ENCODE measurements at regions not wholly inside any gene's neighbourhood (a gene's known extent, or its start where the extent isn't known, plus 50 kb on each side); places are given as distances from the start of the nearest gene placed in this dataset.

- no peak for DNase-seq (ENCODE audit: low read depth, low spot score)
Observed at GRCh38 chr2:137824501-137824900, 139.8 kb upstream of the HNMT start.

GRCh38 chr2:137826373-137827372, 137.6 kb upstream of the HNMT start:
- DNase-seq (ENCODE audit: low read depth, low spot score) = no peak

- DNase-seq (ENCODE audit: low read depth, low spot score) = no peak
Observed at GRCh38 chr2:137828624-137829023, 135.6 kb upstream of the HNMT start.

GRCh38 chr2:137829251-137829650, 135.0 kb upstream of the HNMT start:
- no peak for DNase-seq (ENCODE audit: low read depth, low spot score)

GRCh38 chr2:137834760-137835379, 129.4 kb upstream of the HNMT start:
- DNase-seq (ENCODE audit: low read depth, low spot score) = no peak

GRCh38 chr2:137836671-137837070, 127.6 kb upstream of the HNMT start:
- no peak for DNase-seq (ENCODE audit: low read depth, low spot score)

- DNase-seq (ENCODE audit: low read depth, low spot score) = no peak
Observed at GRCh38 chr2:137837830-137838229, 126.4 kb upstream of the HNMT start.

- DNase-seq (ENCODE audit: low read depth, low spot score) = no peak
Observed at GRCh38 chr2:137838255-137839092, 125.8 kb upstream of the HNMT start.

GRCh38 chr2:137842430-137842829, 121.8 kb upstream of the HNMT start:
- DNase-seq (ENCODE audit: low read depth, low spot score) = no peak

- DNase-seq (ENCODE audit: low read depth, low spot score) = no peak
Observed at GRCh38 chr2:137842952-137843351, 121.3 kb upstream of the HNMT start.

GRCh38 chr2:137845422-137845821, 118.9 kb upstream of the HNMT start:
- no peak for DNase-seq (ENCODE audit: low read depth, low spot score)

GRCh38 chr2:137846993-137847392, 117.3 kb upstream of the HNMT start:
- DNase-seq (ENCODE audit: low read depth, low spot score) = no peak

GRCh38 chr2:137847443-137847842, 116.8 kb upstream of the HNMT start:
- DNase-seq (ENCODE audit: low read depth, low spot score) = no peak

GRCh38 chr2:137857881-137858280, 106.4 kb upstream of the HNMT start:
- DNase-seq (ENCODE audit: low read depth, low spot score) = no peak

GRCh38 chr2:137862651-137863050, 101.6 kb upstream of the HNMT start:
- no peak for DNase-seq (ENCODE audit: low read depth, low spot score)

GRCh38 chr2:137865954-137866540, 98.2 kb upstream of the HNMT start:
- DNase-seq (ENCODE audit: low read depth, low spot score) = no peak

GRCh38 chr2:137870682-137871081, 93.6 kb upstream of the HNMT start:
- no peak for DNase-seq (ENCODE audit: low read depth, low spot score)

GRCh38 chr2:137872577-137872976, 91.7 kb upstream of the HNMT start:
- no peak for DNase-seq (ENCODE audit: low read depth, low spot score)

GRCh38 chr2:137873536-137874244, 90.6 kb upstream of the HNMT start:
- DNase-seq (ENCODE audit: low read depth, low spot score) = no peak

- DNase-seq (ENCODE audit: low read depth, low spot score) = no peak
Observed at GRCh38 chr2:137879121-137879520, 85.2 kb upstream of the HNMT start.

- no peak for DNase-seq (ENCODE audit: low read depth, low spot score)
Observed at GRCh38 chr2:137881711-137882110, 82.6 kb upstream of the HNMT start.
